ENCODE measurements at regions not wholly inside any gene's neighbourhood (a gene's known extent, or its start where the extent isn't known, plus 50 kb on each side); places are given as distances from the start of the nearest gene placed in this dataset.
A peak's percentile ranks its signal among the peaks of the same experiment; 100 is the strongest.
"Not testable (repeated sequence)": the region's sequence is repeated elsewhere in the genome, so short reads cannot be mapped to it uniquely, and the experiment has no call there.

DNA sequence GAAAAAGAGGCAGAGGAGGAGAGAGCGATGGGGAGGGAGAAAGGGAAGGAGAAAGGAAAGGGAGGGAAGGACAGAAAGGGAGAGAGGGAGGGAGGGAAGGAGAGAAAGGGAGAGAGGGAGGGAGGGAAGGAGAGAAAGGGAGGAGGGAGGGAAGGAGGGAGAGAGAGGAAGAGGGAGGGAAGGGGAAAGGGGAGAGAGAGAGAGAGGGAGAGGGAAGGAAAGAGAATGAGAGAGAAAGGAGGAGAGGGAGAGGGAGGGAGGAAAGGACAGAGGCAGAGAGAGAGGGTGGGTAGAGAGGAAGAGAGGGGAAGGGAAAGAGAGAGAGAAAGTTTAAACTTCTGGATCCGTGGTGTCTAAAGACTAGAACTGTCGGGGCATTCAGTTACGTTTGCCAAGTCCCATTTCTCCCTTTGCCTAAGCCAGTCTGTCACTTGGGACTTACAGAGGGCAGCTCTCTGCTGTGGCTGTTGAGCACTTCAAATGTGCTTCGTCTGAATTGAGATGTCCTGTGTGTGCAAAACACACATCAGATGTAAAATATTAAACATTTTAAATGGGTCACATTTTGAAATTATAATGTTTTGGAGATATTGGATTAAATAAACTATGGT, 62.6 kb downstream of the PLXNA1 start:
- Histone ChIP-seq H3K36me3 (ENCODE audit: control insufficient read depth in 2 of 3, insufficient read depth in 3 of 3, low read length in 3 of 3) (no peaks in the 10 kb centered on the region), H3K27ac (ENCODE audit: low read depth in 2 of 2, low read length in 2 of 2) (no peak overlapping the region), H3K9ac (ENCODE audit: low read length in 3 of 3) (no peak overlapping the region), H3K4me3 (ENCODE audit: low read length in 3 of 3) (no peak overlapping the region), H3K9me3 (ENCODE audit: control insufficient read depth in 2 of 3, insufficient read depth in 1 of 3, low read length in 3 of 3) (no peaks in the 10 kb centered on the region), H3K27me3 (ENCODE audit: control insufficient read depth, insufficient read depth, low read length) (no peaks in the 10 kb centered on the region), H3K4me1 (ENCODE audit: control insufficient read depth in 2 of 3, insufficient read depth in 2 of 3, low read depth in 1 of 3, low read length in 3 of 3) (peaks cover 0 to 22% (median 21%) of the 10 kb centered on the region in 3 donors)
- DNase-seq (no peak), FAIRE-seq (no peak)
- intact Hi-C loops (cut with DNase I), result no loop called here
- TF ChIP-seq, protein P1, sequence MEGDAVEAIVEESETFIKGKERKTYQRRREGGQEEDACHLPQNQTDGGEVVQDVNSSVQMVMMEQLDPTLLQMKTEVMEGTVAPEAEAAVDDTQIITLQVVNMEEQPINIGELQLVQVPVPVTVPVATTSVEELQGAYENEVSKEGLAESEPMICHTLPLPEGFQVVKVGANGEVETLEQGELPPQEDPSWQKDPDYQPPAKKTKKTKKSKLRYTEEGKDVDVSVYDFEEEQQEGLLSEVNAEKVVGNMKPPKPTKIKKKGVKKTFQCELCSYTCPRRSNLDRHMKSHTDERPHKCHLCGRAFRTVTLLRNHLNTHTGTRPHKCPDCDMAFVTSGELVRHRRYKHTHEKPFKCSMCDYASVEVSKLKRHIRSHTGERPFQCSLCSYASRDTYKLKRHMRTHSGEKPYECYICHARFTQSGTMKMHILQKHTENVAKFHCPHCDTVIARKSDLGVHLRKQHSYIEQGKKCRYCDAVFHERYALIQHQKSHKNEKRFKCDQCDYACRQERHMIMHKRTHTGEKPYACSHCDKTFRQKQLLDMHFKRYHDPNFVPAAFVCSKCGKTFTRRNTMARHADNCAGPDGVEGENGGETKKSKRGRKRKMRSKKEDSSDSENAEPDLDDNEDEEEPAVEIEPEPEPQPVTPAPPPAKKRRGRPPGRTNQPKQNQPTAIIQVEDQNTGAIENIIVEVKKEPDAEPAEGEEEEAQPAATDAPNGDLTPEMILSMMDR (IDR thresholded peaks at IDR 0.05; ENCODE audit: borderline replicate concordance, extremely low read depth, insufficient read depth), result no peak

DNA sequence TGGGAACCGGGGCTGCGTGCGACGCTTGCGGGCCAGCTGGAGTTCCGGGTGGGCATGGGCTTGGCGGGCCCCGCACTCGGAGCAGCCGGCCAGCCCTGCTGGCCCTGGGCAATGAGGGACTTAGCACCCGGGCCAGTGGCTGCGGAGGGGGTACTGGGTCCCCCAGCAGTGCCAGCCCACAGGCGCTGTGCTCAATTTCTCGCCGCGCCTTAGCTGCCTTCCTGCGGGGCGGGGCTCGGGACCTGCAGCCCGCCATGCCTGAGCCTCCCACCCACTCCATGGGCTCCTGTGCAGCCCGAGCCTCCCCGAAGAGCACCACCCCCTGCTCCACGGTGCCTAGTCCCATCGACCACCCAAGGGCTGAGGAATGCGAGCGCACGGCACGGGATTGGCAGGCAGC, 63.8 kb downstream of the PLXNA1 start:
- H3K27me3 ChIP-seq (ENCODE audit: control insufficient read depth, insufficient read depth, low read length); FAIRE-seq; intact Hi-C loops (cut with DNase I); H3K36me3 ChIP-seq (ENCODE audit: control insufficient read depth in 2 of 3, insufficient read depth in 3 of 3, low read length in 3 of 3); H3K4me3 ChIP-seq (ENCODE audit: low read length in 3 of 3); H3K9me3 ChIP-seq (ENCODE audit: control insufficient read depth in 2 of 3, insufficient read depth in 1 of 3, low read length in 3 of 3); H3K27ac ChIP-seq (ENCODE audit: low read depth in 2 of 2, low read length in 2 of 2); H3K9ac ChIP-seq (ENCODE audit: low read length in 3 of 3): not testable (repeated sequence)
- peak in 1 of 5 donors; percentile 55 for DNase-seq
- H3K4me1 ChIP-seq (ENCODE audit: control insufficient read depth in 2 of 3, insufficient read depth in 2 of 3, low read depth in 1 of 3, low read length in 3 of 3), result peaks cover 0 to 22% (median 21%) of the 10 kb centered on the region in 3 donors

DNA sequence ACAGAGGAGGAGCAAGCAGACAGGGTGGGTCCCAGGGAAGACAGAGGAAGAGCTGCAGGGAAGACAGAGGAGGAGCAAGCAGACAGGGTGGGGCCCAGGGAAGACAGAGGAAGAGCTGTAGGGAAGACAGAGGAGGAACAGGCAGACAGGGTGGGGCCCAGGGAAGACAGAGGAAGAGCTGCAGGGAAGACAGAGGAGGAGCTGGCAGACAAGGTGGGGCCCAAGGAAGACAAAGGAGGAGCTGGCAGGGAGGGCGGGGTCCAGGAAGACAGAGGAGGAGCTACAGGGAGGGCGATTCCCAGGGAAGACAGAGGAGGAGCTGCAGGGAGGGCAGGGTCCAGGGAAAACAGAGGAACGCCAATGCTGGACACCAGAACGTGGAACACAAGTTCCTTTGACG, 66.5 kb downstream of the PLXNA1 start:
- Histone ChIP-seq H3K9ac (ENCODE audit: low read length in 3 of 3) (no peak overlapping the region), H3K9me3 (ENCODE audit: control insufficient read depth in 2 of 3, insufficient read depth in 1 of 3, low read length in 3 of 3) (no peaks in the 10 kb centered on the region), H3K27ac (ENCODE audit: low read depth in 2 of 2, low read length in 2 of 2) (no peak overlapping the region), H3K4me3 (ENCODE audit: low read length in 3 of 3) (no peak overlapping the region), H3K27me3 (ENCODE audit: control insufficient read depth, insufficient read depth, low read length) (no peaks in the 10 kb centered on the region), H3K4me1 (ENCODE audit: control insufficient read depth in 2 of 3, insufficient read depth in 2 of 3, low read depth in 1 of 3, low read length in 3 of 3) (peaks cover 0 to 4% (median under 1%) of the 10 kb centered on the region in 3 donors), H3K36me3 (ENCODE audit: control insufficient read depth in 2 of 3, insufficient read depth in 3 of 3, low read length in 3 of 3) (no peaks in the 10 kb centered on the region)
- intact Hi-C loops (cut with DNase I), result no loop called here
- FAIRE-seq, result no peak
- TF ChIP-seq, protein P1 (IDR thresholded peaks at IDR 0.05; ENCODE audit: borderline replicate concordance, extremely low read depth, insufficient read depth), result no peak
- DNase-seq, result no peak

DNA sequence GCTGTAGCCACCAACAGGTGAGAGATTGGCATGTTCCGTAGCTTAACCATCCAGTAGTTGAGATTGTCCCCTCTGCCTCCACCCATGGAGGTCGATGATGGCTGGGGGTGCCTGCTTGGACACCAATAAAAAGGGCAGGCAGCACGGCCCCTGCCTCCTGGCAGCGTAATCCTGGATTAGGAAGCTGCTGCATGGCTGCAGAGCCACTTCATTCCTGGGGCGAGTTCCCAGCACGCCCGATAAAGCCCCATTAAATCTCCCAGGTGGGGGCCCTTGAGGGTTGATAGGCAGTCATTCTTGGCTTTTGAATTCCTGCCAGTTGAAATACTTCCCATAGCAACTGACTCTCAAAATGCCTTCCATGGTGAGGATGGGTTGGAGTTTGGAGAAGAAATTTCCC, 67.8 kb downstream of the PLXNA1 start:
- TF ChIP-seq, protein P1 (IDR thresholded peaks at IDR 0.05; ENCODE audit: borderline replicate concordance, extremely low read depth, insufficient read depth), result no peak
- no peak overlapping the region for H3K27ac ChIP-seq (ENCODE audit: low read depth in 2 of 2, low read length in 2 of 2)
- intact Hi-C loops (cut with DNase I), result no loop called here
- no peaks in the 10 kb centered on the region for H3K27me3 ChIP-seq (ENCODE audit: control insufficient read depth, insufficient read depth, low read length)
- H3K4me3 ChIP-seq (ENCODE audit: low read length in 3 of 3), result no peak overlapping the region
- no peak for FAIRE-seq
- H3K4me1 ChIP-seq (ENCODE audit: control insufficient read depth in 2 of 3, insufficient read depth in 2 of 3, low read depth in 1 of 3, low read length in 3 of 3), result peaks cover 0 to under 1% (median 0%) of the 10 kb centered on the region in 3 donors
- no peaks in the 10 kb centered on the region for H3K9me3 ChIP-seq (ENCODE audit: control insufficient read depth in 2 of 3, insufficient read depth in 1 of 3, low read length in 3 of 3)
- no peak overlapping the region for H3K9ac ChIP-seq (ENCODE audit: low read length in 3 of 3)
- H3K36me3 ChIP-seq (ENCODE audit: control insufficient read depth in 2 of 3, insufficient read depth in 3 of 3, low read length in 3 of 3), result no peaks in the 10 kb centered on the region
- peak in 1 of 5 donors; percentile 59 for DNase-seq

All from kidney (tissue), 13 donors.